Thoracic aorta (tissue), 2 donors: ENCODE measurements at regions not wholly inside any gene's neighbourhood (a gene's known extent, or its start where the extent isn't known, plus 50 kb on each side); places are given as distances from the start of the nearest gene placed in this dataset.

ENCODE experiments used
- ATAC-seq: fragments of 150-250 bp; one replicate; pipeline ENCODE4 v1.8.0; 2017; ENCODE audit warnings: low read depth; ENCODE audit not compliant: insufficient number of reproducible peaks, low FRiP score
- DNase-seq: peaks from one replicate; pipeline ENCODE4 v3.0.0-alpha.2; 2020; ENCODE audit warnings: low spot score
- H3K27ac ChIP-seq, 2 donors: fragments of 200-600 bp; sonication (generic); 1 replicate in 1 of 2; 2 replicates in 1 of 2; pipeline ENCODE4 v1.5.1; 2016; ENCODE audit warnings: mild to moderate bottlenecking in 2 of 2, moderate library complexity in 2 of 2
- H3K27me3 ChIP-seq: fragments of 200-600 bp; sonication (generic); replicated peaks from 2 replicates; pipeline ENCODE4 v1.6.0; 2016; ENCODE audit warnings: mild to moderate bottlenecking; ENCODE audit not compliant: insufficient read depth
- H3K36me3 ChIP-seq: fragments of 200-600 bp; sonication (generic); one replicate; pipeline ENCODE4 v1.5.1; 2016
- H3K4me1 ChIP-seq, 2 donors: fragments of 200-600 bp; sonication (generic); 1 replicate in 1 of 2; 2 replicates in 1 of 2; pipeline versions ENCODE4 v1.5.1 to v1.6.0; 2016; ENCODE audit warnings: low read depth in 2 of 2, mild to moderate bottlenecking in 1 of 2; ENCODE audit not compliant: control insufficient read depth in 1 of 2
- H3K4me3 ChIP-seq: fragments of 200-600 bp; sonication (generic); 2 replicates; pipeline ENCODE4 v1.5.1; 2016; ENCODE audit warnings: mild to moderate bottlenecking
- H3K9me3 ChIP-seq: fragments of 200-600 bp; sonication (generic); 2 replicates; pipeline ENCODE4 v1.5.1; 2016
- CTCF ChIP-seq: fragments of 200-600 bp; sonication (generic); IDR thresholded peaks from one replicate; pipeline ENCODE4 v1.5.1; 2019; ENCODE audit warnings: antibody characterized with exemption

GRCh38 chr9:29209748-29210291, 1636.5 kb upstream of the C9orf72 start:
- Histone ChIP-seq H3K27ac (no peak overlapping the region), H3K9me3 (no peaks in the 10 kb centered on the region), H3K4me1 (peaks cover 5 to 21% of the 10 kb centered on the region in 2 donors), H3K27me3 (peaks cover 5% of the 10 kb centered on the region), H3K4me3 (no peak overlapping the region), H3K36me3 (no peaks in the 10 kb centered on the region)
- DNase-seq (no peak), ATAC-seq (no peak)
- no peak for TF ChIP-seq CTCF

GRCh38 chr9:29211003-29211579, 1637.8 kb upstream of the C9orf72 start:
- Histone ChIP-seq H3K27me3 (peaks cover 5% of the 10 kb centered on the region), H3K9me3 (no peaks in the 10 kb centered on the region), H3K27ac (no peak overlapping the region), H3K4me3 (no peak overlapping the region), H3K4me1 (peaks cover 5 to 21% of the 10 kb centered on the region in 2 donors), H3K36me3 (no peaks in the 10 kb centered on the region)
- no peak for TF ChIP-seq CTCF
- ATAC-seq (no peak), DNase-seq (no peak)

- no peak overlapping the region for H3K27ac ChIP-seq
- ATAC-seq (no peak), DNase-seq (no peak)
- H3K36me3 ChIP-seq: no peaks in the 10 kb centered on the region
- peak; percentile 34 for TF ChIP-seq CTCF
- peaks cover 5% of the 10 kb centered on the region for H3K27me3 ChIP-seq
- H3K4me3 ChIP-seq: peak overlapping the region; percentile 60
- H3K9me3 ChIP-seq: no peaks in the 10 kb centered on the region
- H3K4me1 ChIP-seq: peaks cover 5 to 21% of the 10 kb centered on the region in 2 donors
These were observed 1638.5 kb upstream of the C9orf72 start for GRCh38 chr9:29211580-29212396.

GRCh38 chr9:29212397-29213387, 1639.4 kb upstream of the C9orf72 start:
- peaks cover 5 to 21% of the 10 kb centered on the region in 2 donors for H3K4me1 ChIP-seq
- H3K9me3 ChIP-seq: no peaks in the 10 kb centered on the region
- peak overlapping the region; percentile 60 for H3K4me3 ChIP-seq
- DNase-seq (no peak), ATAC-seq (no peak)
- peak; percentile 5 for TF ChIP-seq CTCF
- H3K27me3 ChIP-seq: peaks cover 5% of the 10 kb centered on the region
- H3K36me3 ChIP-seq: no peaks in the 10 kb centered on the region
- no peak overlapping the region for H3K27ac ChIP-seq
